ENCODE measurements at regions not wholly inside any gene's neighbourhood (a gene's known extent, or its start where the extent isn't known, plus 50 kb on each side); places are given as distances from the start of the nearest gene placed in this dataset.

- DNase-seq, result no peak
These were observed 183.6 kb downstream of the SEC16B start for GRCh38 chr1:177786176-177786745.

- no peak for DNase-seq
These were observed 184.9 kb downstream of the SEC16B start for GRCh38 chr1:177784936-177785335.

- no peak for DNase-seq
These were observed 185.4 kb downstream of the SEC16B start for GRCh38 chr1:177784409-177784808.

DNA sequence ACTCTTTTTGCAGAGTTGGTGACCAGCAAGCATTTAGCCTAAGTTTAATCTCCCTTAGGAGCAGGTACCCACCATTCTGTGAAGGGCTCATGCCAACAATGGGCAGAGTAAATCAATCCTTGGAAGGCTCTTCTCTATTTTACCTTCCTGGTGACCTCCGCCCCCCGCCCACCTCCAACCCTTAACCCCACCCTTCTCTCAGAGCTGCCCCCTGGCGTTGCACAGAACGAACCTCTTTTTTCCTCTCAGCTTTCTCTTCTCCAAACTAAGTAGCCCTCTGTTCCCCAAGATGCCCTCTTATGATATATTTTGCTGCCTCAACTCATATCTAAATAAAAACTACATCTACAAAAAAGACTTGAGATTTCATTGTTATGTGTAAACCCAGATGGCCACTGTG lies 186.8 kb downstream of the SEC16B start:
- DNase-seq, result no peak

DNA sequence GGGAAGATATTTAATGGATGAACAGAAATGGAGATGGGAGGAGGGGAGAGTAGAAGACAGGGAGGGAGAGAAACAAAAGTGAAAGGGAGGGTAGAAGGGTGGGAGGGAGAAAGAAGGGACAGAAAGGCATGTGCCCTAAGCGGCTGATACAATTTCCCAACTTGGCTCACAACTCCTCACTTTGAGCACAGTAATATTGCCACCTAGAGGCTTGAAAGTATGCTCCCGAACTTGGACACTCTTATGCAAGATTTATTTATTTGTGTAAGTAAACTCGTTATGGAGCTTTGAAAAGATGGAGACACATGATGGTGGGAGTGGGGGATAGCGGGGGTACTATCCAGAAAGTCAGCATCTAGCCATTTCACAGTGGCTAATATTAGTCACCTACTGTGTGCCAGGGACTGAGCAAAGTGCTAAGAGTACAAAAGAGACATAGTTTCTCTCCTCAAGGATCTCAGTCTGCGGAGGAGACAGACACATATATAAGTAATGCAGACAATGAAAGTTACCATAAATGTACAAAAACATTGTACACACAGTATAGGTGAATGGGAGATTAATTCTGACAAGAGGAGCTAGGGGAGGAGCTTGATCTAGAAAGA lies 189.7 kb downstream of the SEC16B start:
- DNase-seq, result no peak

DNA sequence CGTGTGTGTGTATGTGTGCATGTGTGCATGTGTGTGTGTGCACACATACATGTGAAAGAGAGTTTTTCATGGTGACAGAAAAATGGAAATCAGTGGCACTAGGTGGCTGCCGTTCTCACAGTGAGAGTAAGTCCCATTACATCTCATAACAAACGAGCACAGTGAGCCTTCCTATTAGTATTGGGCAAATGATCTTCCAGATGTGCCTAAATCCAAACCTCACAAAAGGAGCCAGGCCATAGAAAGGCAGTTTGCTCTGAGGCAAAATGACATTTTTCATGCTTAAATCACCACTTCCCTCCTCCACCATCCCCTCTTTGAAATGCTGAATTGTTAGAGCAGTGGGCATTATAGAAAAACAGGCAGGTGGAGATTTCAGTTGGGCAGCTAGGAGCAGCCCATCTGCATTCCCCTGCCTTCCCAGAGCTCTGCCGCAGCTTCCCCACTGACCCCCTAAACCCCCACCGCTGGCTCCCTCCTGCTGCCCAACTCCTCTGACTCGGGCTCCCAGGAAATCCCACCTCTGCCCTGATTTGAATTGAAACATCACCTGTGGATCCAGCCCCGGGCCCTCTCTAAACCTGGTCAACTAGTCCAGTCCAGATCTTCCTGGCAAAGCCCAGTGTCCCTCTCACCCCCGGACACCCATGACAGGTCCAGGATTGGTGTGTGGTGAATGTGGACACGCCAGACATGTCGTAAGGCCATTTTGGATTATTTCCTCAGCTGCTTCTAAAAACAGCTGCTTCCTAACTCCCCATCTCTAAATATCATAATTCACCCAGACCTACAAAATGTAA lies 190.5 kb downstream of the SEC16B start:
- no peak for DNase-seq

- no peak for DNase-seq
These were observed 193.9 kb downstream of the SEC16B start for GRCh38 chr1:177775924-177776323.

DNA sequence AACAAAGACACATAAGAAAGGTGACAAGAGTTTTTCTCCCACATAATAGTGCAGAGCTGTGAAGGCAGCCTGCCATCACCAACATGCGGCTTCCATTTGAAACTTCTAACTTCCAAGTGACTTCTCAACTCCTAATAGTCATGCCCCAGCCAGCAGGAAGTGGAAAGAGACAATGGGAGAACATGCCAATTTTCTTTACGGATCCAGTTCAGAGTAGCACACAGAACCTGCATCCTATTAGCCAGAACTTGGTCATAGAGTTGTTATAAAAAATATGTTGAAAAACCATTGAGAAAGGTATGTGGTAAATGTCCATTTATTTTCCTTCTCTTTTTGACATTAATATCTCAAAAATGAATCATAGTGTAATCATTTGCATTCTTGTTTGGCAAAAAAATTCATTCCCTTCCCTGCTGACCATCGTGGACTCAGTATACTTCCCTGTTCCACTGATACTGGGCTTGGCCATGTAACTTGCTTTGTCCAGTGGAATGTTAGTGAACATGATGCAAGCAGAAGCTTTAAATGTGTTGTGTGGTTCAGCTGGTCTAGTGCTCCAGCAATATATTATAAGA lies 197.4 kb downstream of the SEC16B start:
- DNase-seq, result no peak

DNA sequence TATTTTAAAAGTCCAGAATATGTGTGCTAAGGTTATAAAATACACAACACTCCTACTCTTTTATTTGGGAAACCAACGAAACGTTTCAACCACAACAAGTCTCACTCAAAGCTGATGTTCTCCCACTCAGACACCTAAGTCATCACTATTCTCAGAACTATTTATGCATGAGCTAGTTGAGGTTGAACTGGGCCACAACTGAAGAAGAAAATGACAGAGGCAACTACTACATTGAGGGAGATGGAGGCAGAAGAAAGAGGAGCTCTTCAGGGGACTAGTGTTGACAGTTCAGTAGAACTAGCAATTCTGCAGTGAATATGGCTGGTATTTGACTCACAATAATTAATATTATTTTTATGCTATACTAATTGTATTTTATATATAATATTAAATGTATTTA lies 198.2 kb downstream of the SEC16B start:
- no peak for DNase-seq

- DNase-seq, result no peak
These were observed 199.8 kb downstream of the SEC16B start for GRCh38 chr1:177770096-177770495.

- no peak for DNase-seq
These were observed 213.9 kb downstream of the SEC16B start for GRCh38 chr1:177755851-177756560.

DNA sequence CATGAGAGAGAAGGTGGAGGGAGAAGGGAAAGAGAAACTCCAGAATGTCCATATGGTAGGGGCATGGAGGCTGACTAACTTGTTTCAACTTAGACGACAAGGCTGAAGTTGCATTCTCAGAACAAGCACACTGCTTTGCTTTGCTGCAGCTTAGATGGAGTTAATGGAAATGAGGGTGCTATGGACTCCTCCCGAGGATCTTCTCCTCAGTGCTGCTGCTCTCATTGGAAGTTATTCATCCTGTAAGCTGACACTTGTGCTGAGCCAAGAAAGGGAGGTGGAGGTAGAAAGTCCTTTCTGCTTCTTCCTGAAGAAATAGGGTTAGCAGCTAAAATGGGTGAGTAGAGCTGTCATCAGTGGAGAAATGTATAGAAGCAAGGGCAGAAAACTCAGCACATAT lies 215.3 kb downstream of the SEC16B start:
- DNase-seq, result no peak

GRCh38 chr1:177753655-177754054 lies 216.2 kb downstream of the SEC16B start:
- DNase-seq, result no peak

DNA sequence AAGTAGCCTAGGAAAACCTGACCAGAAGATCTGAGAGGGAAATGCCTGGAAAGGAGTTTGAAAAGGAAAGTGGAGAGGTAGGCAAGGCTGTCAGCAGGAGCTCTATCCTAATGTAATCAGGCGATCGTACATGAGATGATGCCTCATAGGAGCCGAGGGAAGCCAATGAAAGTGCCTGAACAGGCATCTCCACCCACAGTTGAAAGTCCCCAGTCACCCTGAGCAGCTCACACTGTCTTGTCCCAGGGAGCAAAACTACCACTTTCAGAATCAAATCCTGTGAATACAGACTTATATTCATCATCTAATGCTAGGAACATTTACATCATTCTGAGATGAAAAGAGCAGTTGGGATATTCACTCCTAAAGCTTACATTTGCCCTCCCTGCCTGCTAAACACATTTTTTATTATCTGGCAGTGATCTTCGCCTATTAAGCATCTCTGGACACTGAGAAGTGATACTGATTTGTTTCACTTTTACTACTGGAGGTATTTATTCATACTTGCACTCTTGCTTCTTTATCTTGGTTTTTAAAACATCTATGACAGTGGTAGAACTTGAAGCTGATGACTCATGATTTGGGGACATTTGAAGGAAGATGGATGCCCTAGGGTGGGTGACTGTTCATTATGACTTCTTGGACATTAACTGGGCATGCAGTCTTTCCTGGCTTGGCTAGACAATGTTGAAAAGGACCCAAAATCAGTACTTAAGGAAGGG lies 221.6 kb downstream of the SEC16B start:
- no peak for DNase-seq

GRCh38 chr1:177746155-177746554 lies 223.7 kb downstream of the SEC16B start:
- DNase-seq, result no peak

- DNase-seq, result no peak
These were observed 225.0 kb downstream of the SEC16B start for GRCh38 chr1:177744906-177745305.

GRCh38 chr1:177741476-177741875 lies 228.4 kb downstream of the SEC16B start:
- DNase-seq, result no peak

DNA sequence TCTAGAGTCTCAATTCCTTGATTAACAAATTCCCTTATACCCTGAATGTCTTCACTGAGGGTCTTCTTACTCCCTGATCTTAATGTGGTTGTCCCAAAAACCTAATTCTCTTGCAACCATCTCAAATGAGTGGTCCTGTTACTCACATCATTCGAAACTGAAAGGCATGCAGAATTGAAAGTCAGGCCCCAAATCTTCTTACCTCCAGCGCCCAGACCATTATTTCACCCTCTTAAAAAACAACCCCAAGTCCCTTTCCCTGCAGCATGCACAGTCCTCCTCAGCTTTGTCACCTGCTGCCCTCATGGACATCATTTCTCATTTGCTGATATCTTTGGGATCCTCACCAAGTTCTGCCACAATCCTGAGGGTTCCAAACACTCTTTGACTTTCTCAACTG lies 230.1 kb downstream of the SEC16B start:
- no peak for DNase-seq

- no peak for DNase-seq
These were observed 232.4 kb downstream of the SEC16B start for GRCh38 chr1:177737456-177737855.

- no peak for DNase-seq
These were observed 237.7 kb downstream of the SEC16B start for GRCh38 chr1:177732178-177732577.

GRCh38 chr1:177729646-177730045 lies 240.2 kb downstream of the SEC16B start:
- DNase-seq, result no peak

DNA sequence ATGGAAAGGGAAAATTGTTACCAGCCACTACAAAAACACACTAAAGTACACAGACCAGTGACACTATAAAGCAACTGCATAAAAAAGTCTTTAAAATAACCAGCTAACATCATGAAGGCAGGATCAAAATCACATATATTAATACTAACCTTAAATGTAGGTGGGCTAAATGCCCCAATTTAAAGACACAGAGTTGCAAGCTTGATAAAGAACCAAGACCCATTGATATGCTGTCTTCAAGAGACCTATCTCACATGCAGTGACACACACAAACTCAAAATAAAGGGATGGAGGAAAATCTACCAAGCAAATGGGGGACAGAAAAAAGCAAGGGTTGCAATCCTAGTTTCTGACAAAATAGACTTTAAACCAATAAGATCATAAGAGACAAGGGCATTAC lies 246.3 kb downstream of the SEC16B start:
- no peak for DNase-seq

Data from skin of body (tissue), 1 donor.